Mesendoderm (in vitro differentiated cells): ENCODE measurements at regions not wholly inside any gene's neighbourhood (a gene's known extent, or its start where the extent isn't known, plus 50 kb on each side); places are given as distances from the start of the nearest gene placed in this dataset.

ENCODE experiments used
- DNase-seq: peaks from one replicate; pipeline ENCODE4 v3.0.0; 2013
- H2AK5ac ChIP-seq: 2 replicates; pipeline ENCODE4 v1.6.1; 2013; ENCODE audit warnings: low read length, inconsistent platforms
- H2BK120ac ChIP-seq: 2 replicates; pipeline ENCODE4 v1.6.1; 2013; ENCODE audit warnings: low read depth, mild to moderate bottlenecking, low read length, moderate library complexity, mixed read lengths
- H2BK15ac ChIP-seq: replicated peaks from 2 replicates; pipeline ENCODE4 v1.6.1; 2013; ENCODE audit warnings: low read depth, mild to moderate bottlenecking, moderate library complexity
- H2BK5ac ChIP-seq: 2 replicates; pipeline ENCODE4 v1.6.1; 2013; ENCODE audit warnings: low read length, inconsistent platforms
- H3K18ac ChIP-seq: 2 replicates; pipeline ENCODE4 v1.6.1; 2013; ENCODE audit warnings: mild to moderate bottlenecking, low read length, mixed read lengths
- H3K23ac ChIP-seq: one replicate; pipeline ENCODE4 v1.6.1; 2013; ENCODE audit warnings: low read length
- H3K27ac ChIP-seq: 2 replicates; pipeline ENCODE4 v1.5.1; 2013; ENCODE audit warnings: low read depth, mild to moderate bottlenecking, inconsistent platforms, low read length, moderate library complexity
- H3K27me3 ChIP-seq: 2 replicates; pipeline ENCODE4 v1.6.1; 2013; ENCODE audit warnings: low read length, control low read depth, mild to moderate bottlenecking, inconsistent platforms; ENCODE audit not compliant: insufficient read depth, poor library complexity
- H3K36me3 ChIP-seq: 2 replicates; pipeline ENCODE4 v1.6.1; 2013; ENCODE audit warnings: low read length, inconsistent platforms; ENCODE audit not compliant: control insufficient read depth, insufficient read depth
- H3K4ac ChIP-seq: one replicate; pipeline ENCODE4 v1.6.1; 2013; ENCODE audit warnings: low read depth, mild to moderate bottlenecking, low read length, moderate library complexity
- H3K4me1 ChIP-seq: 2 replicates; pipeline ENCODE4 v1.6.1; 2013; ENCODE audit warnings: low read depth, low read length, inconsistent platforms; ENCODE audit not compliant: control insufficient read depth
- H3K4me2 ChIP-seq: 2 replicates; pipeline ENCODE4 v1.6.1; 2013; ENCODE audit warnings: low read length
- H3K4me3 ChIP-seq: 2 replicates; pipeline ENCODE4 v1.5.1; 2013; ENCODE audit warnings: mild to moderate bottlenecking, low read length
- H3K56ac ChIP-seq: one replicate; pipeline ENCODE4 v1.6.1; 2013; ENCODE audit warnings: low read length
- H3K79me1 ChIP-seq: 2 replicates; pipeline ENCODE4 v1.6.1; 2013; ENCODE audit warnings: low read length, inconsistent platforms
- H3K79me2 ChIP-seq: 2 replicates; pipeline ENCODE4 v1.6.1; 2013; ENCODE audit warnings: mild to moderate bottlenecking, low read length; ENCODE audit not compliant: control insufficient read depth, insufficient read depth
- H3K9ac ChIP-seq: 2 replicates; pipeline ENCODE4 v1.6.1; 2013; ENCODE audit warnings: low read length, inconsistent platforms
- H4K5ac ChIP-seq: one replicate; pipeline ENCODE4 v1.6.1; 2013; ENCODE audit warnings: low read length
- H4K8ac ChIP-seq: one replicate; pipeline ENCODE4 v1.6.1; 2013; ENCODE audit warnings: low read depth, mild to moderate bottlenecking, control low read depth, low read length, moderate library complexity
- WGBS: extraction: QIAGEN DNeasy Blood & Tissue Kit; methylation state at CpG from one replicate; pipeline ENCODE4 v1.1.7; 2013; ENCODE audit warnings: low lambda C conversion rate, missing lambda C conversion rate; ENCODE audit not compliant: insufficient coverage; ENCODE audit errors: extremely low coverage; 5-methylcytosine and 5-hydroxymethylcytosine counted together

GRCh38 chr3:5750874-5751640 is 563.5 kb downstream of the EDEM1 start:
- Histone ChIP-seq H4K5ac (no peak overlapping the region), H2BK15ac (no peak overlapping the region), H3K36me3 (no peaks in the 10 kb centered on the region), H3K79me1 (no peaks in the 10 kb centered on the region), H3K4me1 (no peaks in the 10 kb centered on the region), H2BK5ac (no peak overlapping the region), H3K23ac (no peak overlapping the region), H3K56ac (no peak overlapping the region), H3K4ac (no peak overlapping the region), H3K79me2 (no peaks in the 10 kb centered on the region), H3K27ac (no peak overlapping the region), H3K4me2 (no peak overlapping the region), H4K8ac (no peak overlapping the region), H3K27me3 (no peaks in the 10 kb centered on the region), H2AK5ac (no peak overlapping the region), H3K4me3 (no peak overlapping the region), H3K9ac (no peak overlapping the region), H3K18ac (no peak overlapping the region), H2BK120ac (no peak overlapping the region)
- WGBS, result no CpG with 5 or more reads among the region's 3 CpGs
- no peak for DNase-seq

GRCh38 chr3:5754602-5755001 is 567.1 kb downstream of the EDEM1 start:
- WGBS, result no CpG with 5 or more reads among the region's 2 CpGs
- no peak overlapping the region for H3K4ac ChIP-seq
- no peak overlapping the region for H2AK5ac ChIP-seq
- H3K4me2 ChIP-seq, result no peak overlapping the region
- no peak overlapping the region for H3K18ac ChIP-seq
- no peak overlapping the region for H3K4me3 ChIP-seq
- H4K8ac ChIP-seq, result no peak overlapping the region
- no peaks in the 10 kb centered on the region for H3K36me3 ChIP-seq
- no peaks in the 10 kb centered on the region for H3K79me1 ChIP-seq
- no peak for DNase-seq
- no peaks in the 10 kb centered on the region for H3K4me1 ChIP-seq
- H3K9ac ChIP-seq, result no peak overlapping the region
- no peak overlapping the region for H3K27ac ChIP-seq
- H4K5ac ChIP-seq, result no peak overlapping the region
- H3K56ac ChIP-seq, result no peak overlapping the region
- H2BK5ac ChIP-seq, result no peak overlapping the region
- H2BK15ac ChIP-seq, result no peak overlapping the region
- no peak overlapping the region for H3K23ac ChIP-seq
- no peaks in the 10 kb centered on the region for H3K79me2 ChIP-seq
- H3K27me3 ChIP-seq, result no peaks in the 10 kb centered on the region
- no peak overlapping the region for H2BK120ac ChIP-seq

GRCh38 chr3:5756443-5756842 is 568.9 kb downstream of the EDEM1 start:
- no peak overlapping the region for H3K4me2 ChIP-seq
- no peak overlapping the region for H3K23ac ChIP-seq
- no peak for DNase-seq
- no peaks in the 10 kb centered on the region for H3K79me2 ChIP-seq
- WGBS, result no CpG with 5 or more reads among the region's 4 CpGs
- no peak overlapping the region for H3K4me3 ChIP-seq
- H3K56ac ChIP-seq, result no peak overlapping the region
- no peak overlapping the region for H2BK5ac ChIP-seq
- no peak overlapping the region for H3K18ac ChIP-seq
- H3K27ac ChIP-seq, result no peak overlapping the region
- no peak overlapping the region for H3K9ac ChIP-seq
- H4K5ac ChIP-seq, result no peak overlapping the region
- H2AK5ac ChIP-seq, result no peak overlapping the region
- no peaks in the 10 kb centered on the region for H3K27me3 ChIP-seq
- H4K8ac ChIP-seq, result no peak overlapping the region
- H2BK15ac ChIP-seq, result no peak overlapping the region
- no peaks in the 10 kb centered on the region for H3K79me1 ChIP-seq
- H3K4ac ChIP-seq, result no peak overlapping the region
- no peaks in the 10 kb centered on the region for H3K36me3 ChIP-seq
- H2BK120ac ChIP-seq, result no peak overlapping the region
- H3K4me1 ChIP-seq, result no peaks in the 10 kb centered on the region

DNA sequence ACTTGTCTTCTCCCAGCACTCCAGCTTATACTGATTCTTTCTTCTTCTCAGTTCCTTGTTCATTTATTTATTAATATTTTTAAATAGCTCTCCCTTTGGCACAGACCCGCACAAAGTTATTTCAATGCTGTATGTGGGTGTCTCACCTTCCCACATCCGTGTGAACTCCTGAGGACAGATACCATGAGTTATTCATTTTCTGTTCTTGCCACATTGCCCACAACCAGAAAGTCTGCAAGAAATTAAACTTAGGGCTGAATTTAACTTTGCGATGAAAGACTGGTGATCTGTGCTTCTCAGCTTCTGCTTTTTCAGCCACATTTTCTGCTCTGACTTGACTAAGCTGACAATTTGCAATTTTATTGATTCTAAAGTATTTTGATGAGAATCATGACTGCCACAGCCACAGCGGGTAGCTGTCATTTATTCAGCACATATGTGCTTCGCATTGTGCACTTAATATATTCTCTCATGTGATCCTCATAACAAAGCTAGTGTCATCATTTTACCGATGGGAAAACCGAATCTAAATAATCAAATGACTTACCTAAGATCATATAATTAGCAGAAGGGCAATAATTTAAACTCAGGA is 569.8 kb downstream of the EDEM1 start:
- no peak overlapping the region for H2BK5ac ChIP-seq
- H3K4me1 ChIP-seq, result no peaks in the 10 kb centered on the region
- H2BK120ac ChIP-seq, result no peak overlapping the region
- no peaks in the 10 kb centered on the region for H3K79me1 ChIP-seq
- no peak overlapping the region for H3K4me2 ChIP-seq
- no peak overlapping the region for H3K18ac ChIP-seq
- DNase-seq, result no peak
- H3K4me3 ChIP-seq, result no peak overlapping the region
- no peak overlapping the region for H3K23ac ChIP-seq
- no peaks in the 10 kb centered on the region for H3K36me3 ChIP-seq
- no peak overlapping the region for H4K8ac ChIP-seq
- H3K79me2 ChIP-seq, result no peaks in the 10 kb centered on the region
- H3K4ac ChIP-seq, result no peak overlapping the region
- no peaks in the 10 kb centered on the region for H3K27me3 ChIP-seq
- H3K56ac ChIP-seq, result no peak overlapping the region
- no peak overlapping the region for H3K9ac ChIP-seq
- H2BK15ac ChIP-seq, result no peak overlapping the region
- no CpG with 5 or more reads among the region's 7 CpGs for WGBS
- H2AK5ac ChIP-seq, result no peak overlapping the region
- H4K5ac ChIP-seq, result no peak overlapping the region
- no peak overlapping the region for H3K27ac ChIP-seq

GRCh38 chr3:5758699-5759098 is 571.2 kb downstream of the EDEM1 start:
- WGBS, result no CpG with 5 or more reads among the region's 6 CpGs
- no peaks in the 10 kb centered on the region for H3K79me1 ChIP-seq
- H3K4me1 ChIP-seq, result no peaks in the 10 kb centered on the region

More at GRCh38 chr3:5758699-5759098, 571.2 kb downstream of the EDEM1 start:
- no peak overlapping the region for H2BK120ac ChIP-seq
- no peak overlapping the region for H4K8ac ChIP-seq
- no peak overlapping the region for H3K4ac ChIP-seq
- no peak overlapping the region for H3K56ac ChIP-seq
- H2BK15ac ChIP-seq, result no peak overlapping the region
- H3K23ac ChIP-seq, result no peak overlapping the region
- H3K18ac ChIP-seq, result no peak overlapping the region
- H3K27me3 ChIP-seq, result no peaks in the 10 kb centered on the region
- no peak for DNase-seq
- H3K36me3 ChIP-seq, result no peaks in the 10 kb centered on the region
- no peak overlapping the region for H3K4me2 ChIP-seq
- H3K79me2 ChIP-seq, result no peaks in the 10 kb centered on the region
- H2AK5ac ChIP-seq, result no peak overlapping the region
- no peak overlapping the region for H3K4me3 ChIP-seq
- H3K27ac ChIP-seq, result no peak overlapping the region
- no peak overlapping the region for H4K5ac ChIP-seq
- no peak overlapping the region for H3K9ac ChIP-seq
- no peak overlapping the region for H2BK5ac ChIP-seq
